Heart right ventricle (tissue), 16 donors: ENCODE measurements at regions not wholly inside any gene's neighbourhood (a gene's known extent, or its start where the extent isn't known, plus 50 kb on each side); places are given as distances from the start of the nearest gene placed in this dataset.

Source experiments
- ATAC-seq, 8 donors: fragments of 200-7000 bp; cut with Tn5 transposase; one replicate each; pipeline ENCODE4 v1.9.1; 2020; ENCODE audit warnings: mild to moderate bottlenecking in 8 of 8, moderate library complexity in 8 of 8, moderate number of reproducible peaks in 1 of 8
- DNase-seq, 2 donors: peaks; one replicate each; pipeline ENCODE4 v3.0.0-alpha.2; 2020
- H3K27ac ChIP-seq, 10 donors: fragments of 200-600 bp; sonication (generic) in 2 of 10; one replicate each; pipeline versions ENCODE4 v1.5.0 to v1.8.0; 2020 to 2022; ENCODE audit warnings: mild to moderate bottlenecking in 3 of 10
- H3K27me3 ChIP-seq, 7 donors: fragments of 200-600 bp; one replicate each; pipeline ENCODE4 v1.8.0; 2021 to 2022; ENCODE audit warnings: mild to moderate bottlenecking in 2 of 7
- H3K36me3 ChIP-seq, 9 donors: fragments of 200-600 bp; sonication (generic) in 1 of 9; one replicate each; pipeline versions ENCODE4 v1.5.0 to v1.8.0; 2020 to 2022; ENCODE audit warnings: mild to moderate bottlenecking in 2 of 9
- H3K4me1 ChIP-seq, 9 donors: fragments of 200-600 bp; sonication (generic) in 1 of 9; one replicate each; pipeline versions ENCODE4 v1.5.0 to v1.8.0; 2020 to 2022; ENCODE audit warnings: mild to moderate bottlenecking in 4 of 9
- H3K4me3 ChIP-seq, 10 donors: fragments of 200-600 bp; sonication (generic) in 2 of 10; one replicate each; pipeline versions ENCODE4 v1.5.0 to v1.8.0; 2020 to 2022; ENCODE audit warnings: mild to moderate bottlenecking in 7 of 10, moderate library complexity in 2 of 10
- H3K9me3 ChIP-seq, 11 donors: fragments of 200-600 bp in 10 of 11; sonication (generic) in 2 of 11; one replicate each; pipeline versions ENCODE4 v1.5.0 to v1.8.0; 2013 to 2022; ENCODE audit warnings: mild to moderate bottlenecking in 2 of 11, control low read depth in 1 of 11, moderate library complexity in 1 of 11
- CTCF ChIP-seq, 9 donors: fragments of 200-600 bp; sonication (generic) in 2 of 9; IDR thresholded peaks; one replicate each; pipeline versions ENCODE4 v1.5.0 to v1.8.0; 2021 to 2022; ENCODE audit warnings: antibody characterized with exemption in 9 of 9, mild to moderate bottlenecking in 5 of 9, moderate library complexity in 1 of 9
- WGBS, 2 donors: extraction: QIAGEN DNeasy Blood & Tissue Kit; methylation state at CpG; one replicate each; pipeline ENCODE4 v1.1.7; 2013; ENCODE audit warnings: inconsistent platforms in 1 of 2; 5-methylcytosine and 5-hydroxymethylcytosine counted together
- intact Hi-C, 10 donors: fragments of 100-400 bp; cut with DNase I; formaldehyde crosslinking; loops; one replicate each; pipeline versions ENCODE4 v1.11.1 to v1.14.2; 2022
- donor health status: Arrhythmogenic right ventricular cardiomyopathy.
- donor health status: ischemic (EF 13 %, LVEDD 7.1; RV severe dilation, severe dysfunction).
- donor health status: healthy with polysubstance abuse.
- donor health status: DM: no; HTN: yes; CAD: no.
- donor health status: DM: no; HTN: no; CAD: no.
- donor health status: ischemic (EF 25% LVEDD 6.9; RV normal size, moderate dysfunction).
- donor health status: ischemic (EF 25% LVEDD 5.7; RV mildly dilated, moderate dysfunction).
- donor health status: healthy.
- donor health status: DM: yes; HTN: yes; CAD: no.
- donor health status: Ischemic cardiomyopathy.
- donor health status: ischemic (EF 35%, LVEDD 5.7; RV mildly dilated, moderate dysfunction).
- donor health status: nonischemic (EF 11% LVEDD 7.7; RV severe dilation, severe dysfunction).
- donor health status: DM: yes; HTN: yes; CAD: no.
- donor health status: PGD.
- donor health status: ischemic (EF 29% LVEDD 5.4; RV normal size, mild dysfunction).
- donor health status: nonischemic (EF 23%, LVEDD 6.1; RV moderate dilation, normal function).

GRCh38 chr7:25950488-25951413, 201.2 kb upstream of the NFE2L3 start:
- DNase-seq (peak; percentile 74 to 88), ATAC-seq (peak; percentile 88 to 97 (median 94))
- Histone ChIP-seq H3K4me3 (peak overlapping the region; percentile 60 to 76 (median 66)), H3K27ac (peak overlapping the region in 2 of 10 donors; percentile 56 to 62), H3K4me1 (peaks cover 0 to 26% (median 13%) of the 10 kb centered on the region in 9 donors), H3K36me3 (no peaks in the 10 kb centered on the region), H3K9me3 (peaks cover 0 to 10% (median 0%) of the 10 kb centered on the region in 11 donors), H3K27me3 (peaks cover 0 to 50% (median 39%) of the 10 kb centered on the region in 7 donors)
- intact Hi-C loops: loop anchor here in 1 of 10 donors (5.0 kb wide), 1 partner anchor 58 kb away; no protein-coding TSS in a partner anchor
- WGBS, 2 donors: 1% methylated on average over 79 to 86 of the region's 86 CpGs
- no peak for TF ChIP-seq CTCF (IDR thresholded peaks at IDR 0.05)

GRCh38 chr7:25951414-25952260, 200.4 kb upstream of the NFE2L3 start:
- Histone ChIP-seq H3K4me1 (peaks cover 0 to 26% (median 13%) of the 10 kb centered on the region in 9 donors), H3K27ac (peak overlapping the region in 3 of 10 donors; percentile 21 to 69 (median 30)), H3K36me3 (no peaks in the 10 kb centered on the region), H3K27me3 (peaks cover 0 to 50% (median 42%) of the 10 kb centered on the region in 7 donors), H3K4me3 (peak overlapping the region; percentile 14 to 76 (median 63)), H3K9me3 (peaks cover 0 to 10% (median 0%) of the 10 kb centered on the region in 11 donors)
- DNase-seq (no peak), ATAC-seq (peak in 2 of 8 donors; percentile 37 to 41)
- TF ChIP-seq CTCF (IDR thresholded peaks at IDR 0.05): no peak
- 9 to 10% methylated on average over 40 to 45 of the region's 46 CpGs for WGBS, 2 donors
- intact Hi-C loops: loop anchor here in 1 of 10 donors (5.0 kb wide), 1 partner anchor 59 kb away; no protein-coding TSS in a partner anchor

- WGBS, 2 donors: 46 to 57% methylated on average over 19 of the region's 19 CpGs
- no peak for ATAC-seq
Measured at GRCh38 chr7:25952261-25953057, 199.5 kb upstream of the NFE2L3 start.

More at GRCh38 chr7:25952261-25953057, 199.5 kb upstream of the NFE2L3 start:
- Histone ChIP-seq H3K27ac (no peak overlapping the region), H3K27me3 (peaks cover 0 to 50% (median 39%) of the 10 kb centered on the region in 7 donors), H3K36me3 (no peaks in the 10 kb centered on the region), H3K4me1 (peaks cover 0 to 26% (median 13%) of the 10 kb centered on the region in 9 donors), H3K4me3 (peak overlapping the region in 1 of 10 donors; percentile 62), H3K9me3 (peaks cover 0 to 10% (median 0%) of the 10 kb centered on the region in 11 donors)
- no peak for DNase-seq
- no peak for TF ChIP-seq CTCF (IDR thresholded peaks at IDR 0.05)
- intact Hi-C loops: loop anchor here in 1 of 10 donors (5.0 kb wide), 1 partner anchor 60 kb away; no protein-coding TSS in a partner anchor
